HG02642 (cell line): ENCODE measurements at regions not wholly inside any gene's neighbourhood (a gene's known extent, or its start where the extent isn't known, plus 50 kb on each side); places are given as distances from the start of the nearest gene placed in this dataset.
"Not testable (repeated sequence)": the region's sequence is repeated elsewhere in the genome, so short reads cannot be mapped to it uniquely, and the experiment has no call there.

ENCODE experiments used
- ATAC-seq: cut with Tn5 transposase; IDR thresholded peaks from one replicate; pipeline ENCODE4 v1.9.1; 2021; ENCODE audit warnings: mild to moderate bottlenecking; ENCODE audit not compliant: unreplicated experiment, poor library complexity

DNA sequence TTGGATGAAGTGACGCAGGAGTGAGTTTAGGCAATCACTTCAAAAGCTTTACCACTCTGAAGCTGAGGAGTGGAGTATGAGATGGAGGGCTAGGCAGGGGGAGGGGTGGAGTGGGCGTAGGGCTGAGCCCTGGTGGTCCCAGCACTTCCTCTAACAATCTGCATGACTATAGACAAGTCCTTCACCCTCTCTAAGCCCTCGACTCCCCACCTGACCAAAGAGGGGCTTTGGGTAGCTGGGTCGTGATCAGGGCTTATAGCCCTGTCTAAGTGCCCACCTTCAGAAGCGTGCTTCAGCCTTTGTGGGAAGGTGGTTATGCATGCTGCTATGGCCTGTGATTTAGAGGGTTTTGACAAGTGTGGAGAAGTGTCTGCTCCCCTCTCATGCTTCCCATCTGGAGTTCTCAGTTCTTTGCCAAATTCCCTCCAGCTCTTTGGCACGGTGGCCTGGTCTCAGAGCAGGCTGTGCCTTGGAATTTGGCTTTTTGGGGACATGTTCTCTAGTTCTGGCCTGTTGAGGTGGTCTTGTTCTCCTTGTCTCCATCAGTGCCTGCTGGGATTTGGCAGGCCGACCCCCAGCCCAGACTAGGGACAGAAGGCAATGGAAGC, 53.0 kb downstream of the ACTBL2 start:
- ATAC-seq, result no peak

DNA sequence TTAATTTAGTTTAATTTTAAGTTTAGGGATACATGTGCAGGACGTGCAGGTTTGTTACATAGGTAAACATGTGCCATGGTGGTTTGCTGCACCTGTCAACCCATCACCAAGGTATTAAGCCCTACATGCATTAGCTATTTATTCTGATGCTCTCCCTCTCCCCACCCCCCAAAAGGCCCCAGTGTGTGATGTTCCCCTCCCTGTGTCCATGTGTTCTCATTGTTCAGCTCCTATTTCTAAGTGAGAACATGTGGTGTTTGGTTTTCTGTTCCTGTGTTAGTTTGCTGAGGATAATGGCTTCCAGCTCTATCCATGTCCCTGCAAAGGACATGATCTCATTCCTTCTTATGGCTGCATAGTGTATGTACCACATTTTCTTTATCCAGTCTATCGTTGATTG, 53.6 kb downstream of the ACTBL2 start:
- ATAC-seq, result not testable (repeated sequence)

DNA sequence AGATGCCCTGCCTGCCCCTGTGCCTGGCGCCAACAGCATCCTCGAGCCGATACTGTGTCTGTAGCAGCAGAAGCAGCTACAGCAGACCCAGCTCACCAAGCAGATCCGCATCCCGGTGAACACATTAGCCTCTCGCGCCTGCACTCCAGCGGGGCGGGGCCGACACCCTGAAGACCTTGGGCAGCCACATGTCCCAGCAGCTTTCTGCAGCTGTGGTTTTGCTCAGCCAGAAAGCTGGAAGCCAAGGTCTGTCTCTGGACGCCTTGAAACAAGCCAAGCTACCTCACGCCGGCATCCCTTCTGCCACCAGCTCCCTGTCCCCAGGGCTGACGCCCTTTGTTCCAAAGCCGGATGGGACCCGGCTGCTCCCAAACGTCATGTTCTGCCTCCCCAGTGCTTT, 59.6 kb downstream of the ACTBL2 start:
- no peak for ATAC-seq

DNA sequence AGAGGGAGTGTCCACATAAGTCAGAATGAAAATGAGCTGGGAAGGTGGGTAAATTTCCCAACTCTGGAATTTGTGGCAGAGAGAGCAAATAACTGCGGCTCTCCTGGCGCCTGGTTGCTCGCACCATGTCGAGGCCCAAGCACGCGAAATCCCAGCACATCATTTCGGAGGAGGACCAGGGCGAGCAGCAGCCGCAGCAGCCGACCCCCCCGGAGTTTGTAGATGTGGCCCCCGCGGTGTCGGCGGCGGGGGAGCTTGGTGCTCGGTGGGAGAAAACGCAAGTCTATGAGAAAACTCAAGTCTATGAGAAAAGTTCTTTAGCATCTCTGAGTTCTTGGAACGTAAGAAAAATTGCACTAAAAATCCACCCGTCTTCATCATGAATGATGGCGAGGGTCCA, 60.3 kb downstream of the ACTBL2 start:
- no peak for ATAC-seq

DNA sequence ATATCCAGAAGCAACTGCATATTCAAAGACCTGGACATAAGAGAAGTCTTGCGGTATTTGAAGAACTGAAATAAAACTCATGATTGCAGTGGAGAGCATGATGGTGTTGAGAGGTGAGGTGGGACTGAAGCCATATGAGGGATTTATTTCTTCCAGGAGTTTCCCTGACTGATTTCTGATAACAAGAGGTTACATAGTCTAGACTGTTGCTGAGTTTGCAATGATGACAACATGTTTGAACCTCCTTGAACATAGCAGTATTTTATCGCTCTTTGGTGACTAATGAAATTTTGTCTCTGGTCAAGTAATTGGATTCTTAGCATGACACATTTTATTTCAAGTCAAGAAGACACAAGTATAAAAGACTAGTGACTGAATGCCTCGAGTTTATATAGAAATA, 61.8 kb downstream of the ACTBL2 start:
- ATAC-seq, result no peak

DNA sequence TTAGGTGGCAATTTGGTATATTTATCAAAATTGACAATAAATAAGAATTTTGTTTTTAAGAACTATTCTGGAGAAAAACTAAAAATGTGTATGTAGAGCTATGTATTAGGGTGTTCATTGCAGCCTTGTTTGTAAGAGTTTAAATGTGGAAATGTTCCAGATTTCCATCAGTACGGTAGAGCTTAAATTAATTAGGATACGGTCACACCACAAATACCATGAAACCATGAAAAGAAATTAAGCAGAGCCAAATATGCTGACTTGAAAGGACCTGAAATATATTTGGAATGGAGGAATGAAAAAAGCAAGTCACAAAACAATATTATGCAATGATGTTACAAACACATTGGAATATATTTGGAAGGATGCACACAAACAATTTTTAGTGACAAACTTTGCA, 64.6 kb downstream of the ACTBL2 start:
- no peak for ATAC-seq

DNA sequence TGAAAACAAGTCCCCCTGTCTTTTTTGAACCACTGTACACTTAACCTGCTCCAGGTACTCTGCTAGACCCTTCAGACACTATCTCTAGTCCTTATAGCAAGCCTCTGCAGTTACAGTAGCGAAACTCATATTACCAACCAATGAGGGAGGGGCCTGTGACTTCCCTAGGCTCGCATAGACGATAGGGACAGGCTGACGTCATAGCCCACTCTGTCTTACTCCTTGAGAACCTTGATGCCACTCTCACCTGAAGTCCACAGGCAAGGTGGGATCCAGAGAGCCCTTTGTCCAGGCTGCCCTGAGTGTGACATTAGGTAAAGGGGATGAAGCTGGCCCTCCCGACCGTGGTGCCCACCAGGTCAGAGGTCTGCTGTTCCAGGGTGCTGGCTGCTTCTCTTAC, 65.3 kb downstream of the ACTBL2 start:
- ATAC-seq, result no peak

DNA sequence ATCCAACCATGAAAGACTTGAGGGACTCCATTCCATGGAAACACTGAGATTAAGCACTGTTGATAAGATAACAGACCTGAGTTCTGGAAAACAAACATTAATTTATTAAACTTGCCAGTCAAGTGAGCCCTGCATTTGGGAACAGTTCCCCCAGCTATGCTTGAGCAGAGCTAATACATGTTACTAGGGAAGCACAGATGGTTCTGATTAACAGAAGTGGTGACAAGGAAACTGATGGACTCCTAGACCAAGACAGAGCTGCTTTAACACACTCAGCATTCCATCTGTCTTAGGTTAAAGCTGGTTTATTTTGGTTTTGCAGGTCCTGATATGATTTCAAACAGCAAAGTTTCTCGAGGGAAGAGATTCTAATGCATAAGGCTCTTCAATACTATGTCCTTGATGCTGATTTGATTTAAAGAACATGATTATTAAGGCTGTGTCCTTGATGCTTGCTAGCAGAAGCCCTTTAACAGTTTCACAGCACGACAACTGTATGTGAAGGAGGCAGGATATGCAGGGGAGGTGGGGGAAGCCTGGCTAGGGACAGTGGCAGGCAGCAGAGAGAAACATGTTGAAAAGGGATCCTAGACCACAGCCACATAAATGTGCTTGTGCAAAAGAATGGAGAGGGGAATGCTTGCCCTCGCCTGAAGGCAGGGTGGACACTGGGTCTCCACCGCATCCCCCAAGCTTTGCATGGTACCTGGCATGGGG, 66.2 kb downstream of the ACTBL2 start:
- ATAC-seq, result no peak

DNA sequence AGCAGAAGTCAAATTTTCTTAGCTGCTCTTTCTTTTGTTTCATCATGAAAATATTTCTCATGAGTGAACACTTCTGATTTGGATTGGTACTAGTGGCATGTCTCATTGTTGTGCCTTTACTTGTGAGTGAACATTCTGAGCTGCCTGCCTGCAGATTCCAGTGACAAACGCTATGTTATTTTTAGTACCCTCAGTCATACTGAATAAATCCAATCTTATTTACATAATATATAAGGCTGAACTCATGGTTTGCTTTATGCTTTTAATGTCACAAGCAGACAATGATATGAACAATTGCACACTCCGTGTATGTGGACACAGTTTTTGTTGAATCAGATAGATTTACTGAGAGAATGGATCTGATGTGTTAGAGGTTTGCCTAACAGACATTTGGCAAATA, 67.8 kb downstream of the ACTBL2 start:
- ATAC-seq, result no peak

DNA sequence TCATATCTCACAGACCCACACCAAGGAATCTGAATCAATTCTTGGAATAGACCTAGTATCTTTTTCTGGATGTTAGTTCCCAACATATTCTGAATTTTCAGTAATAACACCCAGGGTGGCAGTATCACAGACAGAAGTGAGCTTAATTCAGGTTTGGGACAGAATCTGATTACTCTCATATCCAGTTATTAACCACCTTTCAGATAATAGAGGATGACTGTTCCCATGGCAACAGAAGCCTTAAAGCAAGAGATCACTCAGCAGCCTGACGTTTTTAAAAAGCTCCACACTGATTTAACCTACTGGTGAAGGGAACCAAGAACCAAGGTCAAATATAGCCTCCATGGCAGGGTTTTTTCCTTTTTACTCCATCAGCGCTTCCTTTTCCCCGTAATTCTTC, 68.4 kb downstream of the ACTBL2 start:
- no peak for ATAC-seq

DNA sequence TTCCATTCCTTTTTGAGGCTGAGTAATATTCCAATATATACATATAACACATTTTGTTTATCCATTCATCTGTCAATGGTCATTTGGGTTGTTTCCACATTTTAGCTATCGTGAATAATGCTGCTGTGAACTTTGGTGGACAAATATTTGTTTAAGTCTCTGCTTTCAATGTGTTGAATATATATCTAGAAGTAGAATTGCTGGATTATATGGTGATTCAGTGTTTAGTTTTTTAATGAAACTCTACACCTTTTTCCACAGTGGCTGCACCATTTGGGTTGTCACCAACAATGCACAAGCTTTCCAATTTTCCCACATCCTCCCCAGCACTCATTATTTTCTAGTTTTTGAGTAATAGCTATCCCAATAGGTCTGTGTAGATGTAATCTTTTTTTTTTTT, 69.5 kb downstream of the ACTBL2 start:
- ATAC-seq, result no peak

DNA sequence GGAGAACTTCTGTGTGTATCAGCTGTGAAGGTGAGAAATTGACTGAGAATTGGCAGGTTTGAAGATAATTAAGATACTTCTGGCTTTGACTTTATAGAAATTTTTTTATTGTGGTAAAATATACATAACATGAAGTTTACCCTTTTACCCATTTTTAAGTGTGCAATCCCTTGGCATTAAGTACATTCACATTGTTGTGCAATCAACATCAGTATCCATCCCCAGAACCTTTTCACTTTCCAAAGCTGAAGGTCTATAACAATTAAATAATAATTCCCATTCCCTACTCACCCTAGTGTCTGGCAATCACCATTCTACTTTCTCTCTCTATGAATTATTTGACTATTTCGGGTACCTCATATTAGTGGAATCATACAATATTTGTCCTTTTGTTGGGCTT, 69.9 kb downstream of the ACTBL2 start:
- no peak for ATAC-seq

DNA sequence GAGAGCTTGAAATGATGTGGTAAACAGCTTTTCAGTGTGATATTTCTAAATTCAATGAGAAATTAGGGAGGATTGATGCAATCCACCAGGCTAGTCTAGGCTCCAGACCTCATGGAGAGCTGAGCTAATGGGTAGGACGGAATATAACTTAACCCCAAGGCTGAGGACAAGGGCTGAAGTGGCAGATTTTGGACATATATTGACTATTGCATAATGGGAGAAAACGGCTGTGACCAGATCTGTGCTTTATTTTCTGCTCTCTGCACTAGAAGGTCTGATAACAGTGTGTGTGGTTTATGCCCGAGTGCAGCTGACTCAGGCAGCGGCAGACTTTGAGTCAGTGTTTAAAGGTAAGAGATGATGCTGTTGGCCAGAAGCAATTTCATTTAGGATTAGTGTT, 70.6 kb downstream of the ACTBL2 start:
- no peak for ATAC-seq

DNA sequence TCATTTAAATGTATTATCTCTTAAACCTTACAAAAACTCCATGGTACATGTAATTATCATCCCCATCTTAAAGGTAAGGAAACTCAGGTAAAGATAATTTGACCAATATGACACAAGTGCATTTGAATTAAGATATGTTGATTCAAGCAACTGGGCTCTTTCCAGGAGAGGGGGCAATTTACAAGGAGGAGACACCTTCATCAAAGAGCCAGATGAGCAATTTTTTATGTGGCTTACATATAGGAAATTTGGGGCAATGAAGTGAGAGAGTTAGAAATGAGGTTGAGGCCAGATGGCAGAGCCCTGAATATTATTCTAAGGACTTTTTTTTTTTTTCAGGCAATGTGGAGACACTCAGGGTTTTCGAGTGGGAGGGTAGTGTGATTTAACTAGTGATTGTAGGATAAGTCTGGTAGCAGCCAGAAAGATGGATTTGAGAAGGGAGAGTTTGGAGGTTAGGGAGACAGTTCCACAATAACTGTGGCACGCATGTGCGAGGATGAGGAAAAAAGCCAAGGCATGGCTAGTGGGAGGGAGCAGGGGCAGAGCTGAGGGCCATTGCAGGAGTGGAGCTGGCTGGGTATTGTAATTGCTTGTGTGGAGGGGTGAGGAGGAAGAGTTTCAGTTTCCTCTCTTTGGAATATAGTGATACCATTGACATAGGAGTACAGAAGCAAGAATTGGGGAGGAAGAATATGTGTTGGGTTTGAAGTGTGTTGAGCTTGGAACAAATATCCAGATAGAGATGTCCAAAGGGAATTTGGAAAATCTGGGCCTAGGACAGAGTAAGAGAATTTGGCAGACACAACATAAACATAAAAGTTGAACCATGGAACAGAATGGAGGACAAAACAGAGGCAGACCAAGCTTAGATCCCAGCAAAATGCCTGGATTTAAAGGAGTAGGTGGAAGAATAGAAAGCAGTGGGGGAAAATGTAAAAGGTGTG, 72.0 kb downstream of the ACTBL2 start:
- no peak for ATAC-seq

DNA sequence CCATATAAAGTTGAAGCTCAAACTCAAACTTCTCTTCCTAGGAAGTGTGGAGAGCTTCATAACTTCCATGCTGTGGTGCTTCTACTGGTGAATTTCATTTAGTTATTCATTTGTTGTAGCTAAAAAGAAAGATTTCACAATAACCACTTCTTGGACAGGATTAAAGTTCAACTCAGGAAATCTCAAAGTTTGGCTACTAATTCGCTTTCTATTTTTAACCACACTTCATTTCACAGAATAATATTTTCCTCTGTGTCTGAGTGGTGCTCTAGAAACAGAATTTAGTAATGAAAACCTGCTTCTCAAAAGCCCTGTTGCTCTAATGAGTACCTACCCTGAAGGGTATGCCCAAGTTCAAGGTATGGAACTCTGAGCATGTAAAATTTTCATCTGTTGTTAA, 73.9 kb downstream of the ACTBL2 start:
- no peak for ATAC-seq

DNA sequence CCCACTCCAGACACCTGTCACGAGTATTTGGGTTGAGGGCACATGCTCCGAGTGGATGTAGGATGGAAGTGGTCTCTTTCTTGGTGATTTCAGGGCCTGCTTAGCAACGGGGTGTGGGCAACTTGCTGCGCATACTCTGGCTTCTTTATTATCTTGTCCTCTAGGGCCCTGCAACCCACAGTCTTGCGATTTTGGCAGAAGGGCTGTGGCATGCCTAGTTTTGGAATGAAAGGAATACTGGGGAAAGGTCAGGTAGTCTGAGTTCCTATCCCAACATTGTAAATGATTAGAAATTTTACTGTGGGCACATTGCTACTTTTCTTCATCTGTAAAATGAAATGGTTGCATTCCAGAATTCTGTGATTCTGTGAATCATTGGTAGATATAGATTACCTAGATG, 74.3 kb downstream of the ACTBL2 start:
- ATAC-seq, result no peak

DNA sequence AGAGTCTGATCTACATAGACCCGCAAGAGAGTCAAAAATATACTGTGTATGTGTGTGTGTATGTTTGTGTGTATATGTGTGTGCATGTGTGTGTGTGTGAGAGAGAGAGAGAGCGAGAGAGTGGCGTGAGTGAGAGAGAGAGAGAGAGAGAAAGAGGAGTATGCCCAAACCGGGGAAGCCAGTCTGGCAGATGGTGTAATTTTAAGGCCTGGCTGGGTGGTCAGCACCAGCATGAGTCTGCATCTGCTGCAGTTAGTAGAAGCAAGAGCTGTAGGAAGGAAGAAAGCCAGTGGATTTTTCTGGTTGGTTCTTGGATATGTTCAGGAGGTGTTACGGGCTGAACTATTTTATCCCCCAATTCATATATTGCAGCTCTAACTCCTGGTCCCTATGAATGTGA, 75.2 kb downstream of the ACTBL2 start:
- ATAC-seq, result no peak

DNA sequence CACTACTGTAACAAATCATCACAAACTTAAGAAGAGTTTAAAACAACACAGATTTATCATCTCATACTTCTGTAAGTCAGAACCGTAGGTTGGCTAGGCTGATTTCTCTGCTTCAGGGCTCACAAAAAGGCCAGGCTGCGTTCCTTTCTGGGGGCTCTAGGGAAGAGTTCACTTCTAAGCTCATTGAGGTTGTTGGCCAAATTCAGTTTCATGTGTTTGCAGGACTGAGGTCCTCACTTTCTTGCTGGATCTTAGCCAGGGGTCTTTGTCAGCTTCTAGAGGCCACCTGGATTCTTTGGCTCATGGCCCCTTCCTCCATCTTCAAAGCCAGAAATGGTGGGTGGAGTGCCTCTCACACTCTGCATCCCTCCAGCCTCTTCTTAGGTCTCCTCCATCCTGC, 76.0 kb downstream of the ACTBL2 start:
- no peak for ATAC-seq

DNA sequence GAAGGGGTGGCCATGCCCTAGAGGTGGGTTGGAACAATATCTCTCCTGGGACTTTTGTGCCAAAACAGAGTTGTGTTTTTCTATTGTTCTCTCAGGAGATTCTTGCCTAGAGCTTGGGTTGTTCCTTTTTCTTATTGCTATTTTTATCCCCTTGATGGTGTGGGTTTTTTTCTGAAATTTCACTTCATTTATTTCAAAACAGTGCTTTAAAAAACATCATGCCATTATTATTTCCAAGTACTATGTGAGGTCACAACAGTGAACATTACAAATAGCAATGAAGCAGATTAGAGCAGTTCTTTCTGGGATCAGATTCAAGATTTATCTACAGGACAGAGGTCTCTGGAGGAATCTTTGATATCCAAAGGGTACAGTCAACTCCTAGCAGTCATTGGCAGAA, 76.6 kb downstream of the ACTBL2 start:
- no peak for ATAC-seq

DNA sequence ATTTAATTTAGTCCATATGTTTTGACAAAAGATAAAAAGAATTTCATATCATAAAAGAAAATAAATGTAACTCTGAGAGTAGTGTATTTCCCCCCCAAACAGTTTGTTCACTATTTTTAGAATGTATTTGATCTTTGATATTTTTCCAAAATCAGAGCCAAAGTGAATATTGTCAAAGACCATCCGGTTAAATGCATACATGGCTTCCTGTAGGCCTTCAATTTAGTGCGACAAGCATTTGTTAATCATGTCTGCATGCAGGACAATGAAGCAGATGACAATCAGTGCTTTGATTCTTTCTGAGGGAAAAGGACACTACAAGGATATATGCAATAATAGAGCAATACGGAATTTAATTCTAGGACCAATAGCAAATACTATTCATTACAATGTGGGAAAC, 79.8 kb downstream of the ACTBL2 start:
- no peak for ATAC-seq

DNA sequence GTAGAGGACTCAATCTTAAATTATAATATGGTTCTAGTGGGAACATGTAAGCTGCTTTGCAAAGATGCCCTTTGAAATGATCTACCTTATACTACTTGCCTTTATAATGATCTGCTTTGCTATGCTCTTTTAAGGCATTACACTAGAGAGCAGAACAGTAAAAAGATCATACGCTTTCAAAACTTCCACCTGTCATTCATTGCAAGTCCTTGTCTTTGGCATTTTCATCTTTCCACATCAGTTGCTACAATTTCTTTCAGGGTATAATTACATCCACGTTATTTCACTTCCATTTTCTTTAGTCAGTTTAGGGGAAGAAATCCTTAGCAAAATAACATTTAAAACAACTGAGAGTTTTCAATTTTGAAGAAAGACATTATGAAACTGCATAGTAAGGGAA, 80.3 kb downstream of the ACTBL2 start:
- no peak for ATAC-seq
